ENCODE measurements at regions not wholly inside any gene's neighbourhood (a gene's known extent, or its start where the extent isn't known, plus 50 kb on each side); places are given as distances from the start of the nearest gene placed in this dataset.

DNA sequence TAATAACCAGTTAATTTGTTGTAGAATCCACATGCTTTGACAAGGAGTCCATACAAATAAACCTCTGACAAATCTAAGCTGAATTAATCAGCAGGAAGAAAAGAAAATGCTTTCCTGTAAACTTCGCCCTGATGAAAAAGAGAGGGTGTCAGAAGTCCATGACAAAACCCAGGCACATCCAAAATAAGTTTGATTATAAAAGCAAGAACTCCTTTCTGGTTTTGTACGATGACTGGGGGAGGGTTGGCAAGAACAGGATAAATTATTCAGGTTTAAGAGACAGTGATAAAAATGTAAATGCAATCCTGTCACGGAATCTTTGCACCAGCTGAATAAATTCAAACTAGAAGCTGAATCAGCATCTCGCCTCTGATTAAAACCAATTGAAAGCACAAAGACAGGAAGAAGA is 469.2 kb upstream of the TNP1 start:
- H3K36me3 Mint-ChIP-seq (ENCODE audit: low read depth) = no peaks in the 10 kb centered on the region
- DNase-seq (ENCODE audit: low spot score) = no peak
- Histone ChIP-seq H3K79me2 (replicated peaks; ENCODE audit: insufficient read depth) (no peaks in the 10 kb centered on the region), H3K36me3 (ENCODE audit: insufficient read depth) (no peaks in the 10 kb centered on the region), H3K4me1 (ENCODE audit: insufficient read depth) (peaks cover 24% of the 10 kb centered on the region), H3K27ac (ENCODE audit: low read depth) (no peak overlapping the region), H3K4me3 (no peak overlapping the region), H3K4me2 (no peak overlapping the region), H2AFZ (no peak overlapping the region), H3K9me2 (ENCODE audit: insufficient read depth) (no peaks in the 10 kb centered on the region), H3K27me3 (ENCODE audit: insufficient read depth) (no peaks in the 10 kb centered on the region), H3F3A (replicated peaks; ENCODE audit: low read depth) (no peaks in the 10 kb centered on the region), H4K20me1 (replicated peaks; ENCODE audit: insufficient read depth) (no peaks in the 10 kb centered on the region)
- H3K27ac Mint-ChIP-seq = no peak overlapping the region
- no peak overlapping the region for H3K4me3 Mint-ChIP-seq
- no peak for TF ChIP-seq ZNF331 (CRISPR knock-in tag; IDR thresholded peaks at IDR 0.05; ENCODE audit: low read depth)
- no peak for TF ChIP-seq POLR2AphosphoS5 (IDR thresholded peaks at IDR 0.05; ENCODE audit: low read depth)
- TF ChIP-seq CREB1 (CRISPR knock-in tag; IDR thresholded peaks at IDR 0.05; ENCODE audit: low read depth) = no peak
- TF ChIP-seq, protein P1, sequence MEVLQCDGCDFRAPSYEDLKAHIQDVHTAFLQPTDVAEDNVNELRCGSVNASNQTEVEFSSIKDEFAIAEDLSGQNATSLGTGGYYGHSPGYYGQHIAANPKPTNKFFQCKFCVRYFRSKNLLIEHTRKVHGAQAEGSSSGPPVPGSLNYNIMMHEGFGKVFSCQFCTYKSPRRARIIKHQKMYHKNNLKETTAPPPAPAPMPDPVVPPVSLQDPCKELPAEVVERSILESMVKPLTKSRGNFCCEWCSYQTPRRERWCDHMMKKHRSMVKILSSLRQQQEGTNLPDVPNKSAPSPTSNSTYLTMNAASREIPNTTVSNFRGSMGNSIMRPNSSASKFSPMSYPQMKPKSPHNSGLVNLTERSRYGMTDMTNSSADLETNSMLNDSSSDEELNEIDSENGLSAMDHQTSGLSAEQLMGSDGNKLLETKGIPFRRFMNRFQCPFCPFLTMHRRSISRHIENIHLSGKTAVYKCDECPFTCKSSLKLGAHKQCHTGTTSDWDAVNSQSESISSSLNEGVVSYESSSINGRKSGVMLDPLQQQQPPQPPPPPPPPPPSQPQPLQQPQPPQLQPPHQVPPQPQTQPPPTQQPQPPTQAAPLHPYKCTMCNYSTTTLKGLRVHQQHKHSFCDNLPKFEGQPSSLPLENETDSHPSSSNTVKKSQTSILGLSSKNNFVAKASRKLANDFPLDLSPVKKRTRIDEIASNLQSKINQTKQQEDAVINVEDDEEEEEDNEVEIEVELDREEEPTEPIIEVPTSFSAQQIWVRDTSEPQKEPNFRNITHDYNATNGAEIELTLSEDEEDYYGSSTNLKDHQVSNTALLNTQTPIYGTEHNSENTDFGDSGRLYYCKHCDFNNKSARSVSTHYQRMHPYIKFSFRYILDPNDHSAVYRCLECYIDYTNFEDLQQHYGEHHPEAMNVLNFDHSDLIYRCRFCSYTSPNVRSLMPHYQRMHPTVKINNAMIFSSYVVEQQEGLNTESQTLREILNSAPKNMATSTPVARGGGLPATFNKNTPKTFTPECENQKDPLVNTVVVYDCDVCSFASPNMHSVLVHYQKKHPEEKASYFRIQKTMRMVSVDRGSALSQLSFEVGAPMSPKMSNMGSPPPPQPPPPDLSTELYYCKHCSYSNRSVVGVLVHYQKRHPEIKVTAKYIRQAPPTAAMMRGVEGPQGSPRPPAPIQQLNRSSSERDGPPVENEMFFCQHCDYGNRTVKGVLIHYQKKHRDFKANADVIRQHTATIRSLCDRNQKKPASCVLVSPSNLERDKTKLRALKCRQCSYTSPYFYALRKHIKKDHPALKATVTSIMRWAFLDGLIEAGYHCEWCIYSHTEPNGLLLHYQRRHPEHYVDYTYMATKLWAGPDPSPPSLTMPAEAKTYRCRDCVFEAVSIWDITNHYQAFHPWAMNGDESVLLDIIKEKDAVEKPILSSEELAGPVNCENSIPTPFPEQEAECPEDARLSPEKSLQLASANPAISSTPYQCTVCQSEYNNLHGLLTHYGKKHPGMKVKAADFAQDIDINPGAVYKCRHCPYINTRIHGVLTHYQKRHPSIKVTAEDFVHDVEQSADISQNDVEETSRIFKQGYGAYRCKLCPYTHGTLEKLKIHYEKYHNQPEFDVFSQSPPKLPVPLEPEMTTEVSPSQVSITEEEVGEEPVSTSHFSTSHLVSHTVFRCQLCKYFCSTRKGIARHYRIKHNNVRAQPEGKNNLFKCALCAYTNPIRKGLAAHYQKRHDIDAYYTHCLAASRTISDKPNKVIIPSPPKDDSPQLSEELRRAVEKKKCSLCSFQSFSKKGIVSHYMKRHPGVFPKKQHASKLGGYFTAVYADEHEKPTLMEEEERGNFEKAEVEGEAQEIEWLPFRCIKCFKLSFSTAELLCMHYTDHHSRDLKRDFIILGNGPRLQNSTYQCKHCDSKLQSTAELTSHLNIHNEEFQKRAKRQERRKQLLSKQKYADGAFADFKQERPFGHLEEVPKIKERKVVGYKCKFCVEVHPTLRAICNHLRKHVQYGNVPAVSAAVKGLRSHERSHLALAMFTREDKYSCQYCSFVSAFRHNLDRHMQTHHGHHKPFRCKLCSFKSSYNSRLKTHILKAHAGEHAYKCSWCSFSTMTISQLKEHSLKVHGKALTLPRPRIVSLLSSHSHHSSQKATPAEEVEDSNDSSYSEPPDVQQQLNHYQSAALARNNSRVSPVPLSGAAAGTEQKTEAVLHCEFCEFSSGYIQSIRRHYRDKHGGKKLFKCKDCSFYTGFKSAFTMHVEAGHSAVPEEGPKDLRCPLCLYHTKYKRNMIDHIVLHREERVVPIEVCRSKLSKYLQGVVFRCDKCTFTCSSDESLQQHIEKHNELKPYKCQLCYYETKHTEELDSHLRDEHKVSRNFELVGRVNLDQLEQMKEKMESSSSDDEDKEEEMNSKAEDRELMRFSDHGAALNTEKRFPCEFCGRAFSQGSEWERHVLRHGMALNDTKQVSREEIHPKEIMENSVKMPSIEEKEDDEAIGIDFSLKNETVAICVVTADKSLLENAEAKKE (CRISPR knock-in tag; IDR thresholded peaks at IDR 0.05) = no peak
- no peak for TF ChIP-seq EZH2phosphoT487 (IDR thresholded peaks at IDR 0.05; ENCODE audit: unreplicated experiment)
- TF ChIP-seq JUNB (IDR thresholded peaks at IDR 0.05; ENCODE audit: unreplicated experiment) = no peak
- TF ChIP-seq, protein P2, sequence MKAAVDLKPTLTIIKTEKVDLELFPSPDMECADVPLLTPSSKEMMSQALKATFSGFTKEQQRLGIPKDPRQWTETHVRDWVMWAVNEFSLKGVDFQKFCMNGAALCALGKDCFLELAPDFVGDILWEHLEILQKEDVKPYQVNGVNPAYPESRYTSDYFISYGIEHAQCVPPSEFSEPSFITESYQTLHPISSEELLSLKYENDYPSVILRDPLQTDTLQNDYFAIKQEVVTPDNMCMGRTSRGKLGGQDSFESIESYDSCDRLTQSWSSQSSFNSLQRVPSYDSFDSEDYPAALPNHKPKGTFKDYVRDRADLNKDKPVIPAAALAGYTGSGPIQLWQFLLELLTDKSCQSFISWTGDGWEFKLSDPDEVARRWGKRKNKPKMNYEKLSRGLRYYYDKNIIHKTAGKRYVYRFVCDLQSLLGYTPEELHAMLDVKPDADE (IDR thresholded peaks at IDR 0.05) = no peak
- TF ChIP-seq, protein P3, sequence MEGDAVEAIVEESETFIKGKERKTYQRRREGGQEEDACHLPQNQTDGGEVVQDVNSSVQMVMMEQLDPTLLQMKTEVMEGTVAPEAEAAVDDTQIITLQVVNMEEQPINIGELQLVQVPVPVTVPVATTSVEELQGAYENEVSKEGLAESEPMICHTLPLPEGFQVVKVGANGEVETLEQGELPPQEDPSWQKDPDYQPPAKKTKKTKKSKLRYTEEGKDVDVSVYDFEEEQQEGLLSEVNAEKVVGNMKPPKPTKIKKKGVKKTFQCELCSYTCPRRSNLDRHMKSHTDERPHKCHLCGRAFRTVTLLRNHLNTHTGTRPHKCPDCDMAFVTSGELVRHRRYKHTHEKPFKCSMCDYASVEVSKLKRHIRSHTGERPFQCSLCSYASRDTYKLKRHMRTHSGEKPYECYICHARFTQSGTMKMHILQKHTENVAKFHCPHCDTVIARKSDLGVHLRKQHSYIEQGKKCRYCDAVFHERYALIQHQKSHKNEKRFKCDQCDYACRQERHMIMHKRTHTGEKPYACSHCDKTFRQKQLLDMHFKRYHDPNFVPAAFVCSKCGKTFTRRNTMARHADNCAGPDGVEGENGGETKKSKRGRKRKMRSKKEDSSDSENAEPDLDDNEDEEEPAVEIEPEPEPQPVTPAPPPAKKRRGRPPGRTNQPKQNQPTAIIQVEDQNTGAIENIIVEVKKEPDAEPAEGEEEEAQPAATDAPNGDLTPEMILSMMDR (conservative IDR thresholded peaks at IDR 0.05; ENCODE audit: low read depth in 2 of 2) = no peak
- peaks cover 31% of the 10 kb centered on the region for H3K4me1 Mint-ChIP-seq
- H3K9me3 Mint-ChIP-seq = peaks cover under 1% of the 10 kb centered on the region; the same call in 1 of the 3 replicates
- no peaks in the 10 kb centered on the region for H3K27me3 Mint-ChIP-seq (ENCODE audit: insufficient read depth, low read depth, poor library complexity)
- ATAC-seq = no peak
